GM19238 (cell line): ENCODE measurements at regions not wholly inside any gene's neighbourhood (a gene's known extent, or its start where the extent isn't known, plus 50 kb on each side); places are given as distances from the start of the nearest gene placed in this dataset.

Source experiments
- DNase-seq: peaks from one replicate; pipeline ENCODE4 v3.0.0; 2011; ENCODE audit warnings: low spot score; ENCODE audit not compliant: insufficient read length

GRCh38 chr5:1669276-1670155 is 130.1 kb downstream of the MRPL36 start:
- DNase-seq: no peak

- DNase-seq: no peak
Observed at GRCh38 chr5:1668141-1668721, 131.4 kb downstream of the MRPL36 start.

DNA sequence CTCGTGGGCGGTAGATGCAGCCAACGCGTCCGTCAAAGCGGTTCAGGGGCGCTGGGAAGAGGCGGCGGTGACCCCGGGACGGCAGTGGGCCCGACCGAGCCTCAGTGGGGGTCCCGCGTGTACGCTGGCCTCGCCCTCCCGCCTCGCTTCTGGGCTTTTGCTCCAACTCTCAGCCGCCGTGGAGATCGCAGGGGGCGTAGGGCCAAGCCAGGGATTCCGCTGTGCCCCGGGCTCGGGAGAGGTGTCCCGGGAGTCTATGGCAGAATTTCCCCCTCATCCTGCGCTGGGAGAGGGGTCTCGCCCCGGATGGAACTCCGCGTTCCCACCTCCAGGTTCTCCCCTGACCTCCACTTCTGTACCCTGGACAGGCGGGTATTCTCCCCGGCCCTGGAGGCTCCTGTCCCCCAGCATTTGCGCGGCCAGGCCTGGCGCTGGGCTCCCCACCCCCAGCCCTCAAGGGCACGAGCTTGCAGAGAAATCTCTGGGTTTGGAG is 131.9 kb downstream of the MRPL36 start:
- DNase-seq: no peak

DNA sequence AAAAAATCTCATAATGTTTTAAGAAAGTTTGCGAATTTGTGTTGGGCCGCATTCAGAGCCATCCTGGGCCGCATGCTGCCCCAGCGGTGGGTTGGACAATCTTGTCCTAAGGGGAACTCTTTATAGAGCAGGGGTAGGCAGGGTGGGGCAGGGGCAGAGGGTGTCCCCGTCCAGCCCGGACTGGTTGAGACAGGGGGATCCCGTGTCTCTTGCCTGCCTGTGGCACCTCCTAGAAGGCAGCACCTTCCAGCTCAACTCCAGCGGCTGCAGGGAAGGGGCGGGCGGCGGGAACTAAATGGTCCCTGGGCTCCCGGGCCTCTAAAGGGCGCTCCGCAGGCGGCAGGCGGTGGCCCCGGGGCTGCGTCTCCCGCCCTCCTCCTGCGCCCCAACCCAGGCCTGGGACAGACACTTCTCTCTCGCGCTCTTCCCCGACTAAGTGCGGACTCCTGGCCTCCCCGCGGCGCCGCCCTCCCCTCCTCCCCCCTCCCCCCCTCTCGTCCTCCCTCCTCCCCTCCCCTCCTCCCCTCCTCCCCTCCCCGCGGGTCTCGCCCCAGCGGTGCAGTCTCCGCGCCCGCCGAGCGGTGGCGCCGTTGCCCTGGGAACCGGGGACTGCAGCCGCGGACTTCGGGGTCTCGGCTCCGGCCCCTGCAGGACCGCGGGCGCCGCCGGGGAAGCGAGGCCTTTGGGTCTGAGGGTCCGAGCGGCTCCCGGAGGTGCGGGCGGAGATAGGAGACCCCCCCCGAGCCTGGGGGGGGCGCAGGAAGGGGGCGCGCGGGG is 132.6 kb downstream of the MRPL36 start:
- peak; percentile 54 for DNase-seq

GRCh38 chr5:1666221-1666620 is 133.4 kb downstream of the MRPL36 start:
- no peak for DNase-seq

- DNase-seq: no peak
Observed at GRCh38 chr5:1665803-1666202, 133.8 kb downstream of the MRPL36 start.

GRCh38 chr5:1665231-1665630 is 134.4 kb downstream of the MRPL36 start:
- DNase-seq: no peak

GRCh38 chr5:1663186-1663585 is 136.5 kb downstream of the MRPL36 start:
- DNase-seq: no peak

GRCh38 chr5:1662559-1663085 is 137.0 kb downstream of the MRPL36 start:
- DNase-seq: no peak

DNA sequence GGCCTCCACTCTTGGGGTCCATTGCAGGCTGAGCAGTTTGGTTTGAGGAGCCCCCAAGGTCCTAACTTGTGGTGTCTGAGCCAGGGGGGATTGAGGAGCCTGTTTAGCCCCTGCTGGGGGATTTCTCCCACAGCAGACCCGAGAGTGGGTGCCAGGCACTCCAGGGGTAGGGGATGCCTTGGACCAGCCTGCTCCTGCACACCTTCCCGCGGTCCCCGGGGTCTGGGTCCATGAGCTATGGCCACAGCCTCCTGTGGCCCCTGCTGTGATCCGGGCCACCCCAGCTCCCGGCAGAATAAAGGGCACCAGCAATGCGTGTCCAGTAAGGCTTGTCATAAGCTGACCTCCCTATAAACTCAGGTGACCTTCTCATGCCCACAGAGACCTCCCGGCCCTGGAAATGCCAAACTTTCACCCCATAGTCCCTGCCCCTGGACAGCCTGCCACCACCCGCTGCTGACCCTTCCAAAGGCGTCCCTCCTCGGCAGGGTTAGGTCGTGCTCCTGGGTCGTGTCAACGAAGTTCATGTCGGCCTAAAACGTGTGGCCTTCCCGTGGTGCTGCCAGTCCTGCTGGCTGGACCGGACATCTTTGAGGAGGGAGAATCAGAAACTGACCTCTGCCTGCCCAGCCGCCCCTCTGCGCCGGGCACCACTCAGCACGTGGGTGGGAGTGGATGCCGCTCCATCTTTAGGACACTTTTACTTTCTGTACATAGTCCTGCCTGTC is 137.6 kb downstream of the MRPL36 start:
- DNase-seq: no peak

- no peak for DNase-seq
Observed at GRCh38 chr5:1661311-1661710, 137.6 kb upstream of the LPCAT1 start.

DNA sequence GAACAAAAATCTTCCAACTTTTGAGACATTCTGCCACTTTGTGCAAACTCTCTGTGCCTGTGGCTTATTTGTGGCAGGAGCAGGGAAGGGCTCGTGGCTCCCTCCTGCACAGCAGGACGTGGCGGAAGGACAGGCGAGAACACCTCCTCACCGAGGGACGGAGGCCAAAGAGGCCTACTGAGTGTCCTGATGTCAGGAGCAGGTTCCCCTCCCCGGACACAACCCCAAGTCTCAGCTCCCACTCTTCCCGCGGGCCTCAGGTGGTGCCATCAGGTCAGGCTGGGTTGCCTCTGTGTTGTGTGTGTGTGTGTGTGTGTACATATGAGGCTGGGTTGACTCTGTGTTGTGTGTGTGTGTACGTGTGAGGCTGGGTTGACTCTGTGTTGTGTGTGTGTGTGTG is 136.8 kb upstream of the LPCAT1 start:
- no peak for DNase-seq

DNA sequence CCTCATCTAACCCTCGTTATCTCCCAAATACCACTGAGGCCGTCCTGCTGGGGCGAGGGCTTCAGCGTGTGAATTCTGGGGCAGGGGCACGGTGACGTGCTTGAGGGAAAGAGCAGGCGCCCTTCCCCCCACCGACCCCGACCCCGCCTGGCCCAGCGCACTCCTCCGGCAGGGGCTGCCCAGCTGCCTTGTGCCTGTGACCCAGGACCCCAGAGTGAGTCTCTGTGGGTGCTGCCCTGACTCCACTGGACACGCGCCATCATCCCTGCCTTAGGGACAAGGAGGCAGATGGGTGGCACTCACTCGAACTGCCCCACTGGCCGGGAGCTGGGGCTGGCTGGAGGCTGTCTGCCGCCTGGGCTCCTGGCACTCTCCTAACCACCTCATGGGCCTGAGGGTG is 136.2 kb upstream of the LPCAT1 start:
- no peak for DNase-seq

GRCh38 chr5:1659100-1659981 is 135.6 kb upstream of the LPCAT1 start:
- DNase-seq: no peak

GRCh38 chr5:1658665-1659064 is 134.9 kb upstream of the LPCAT1 start:
- DNase-seq: no peak

GRCh38 chr5:1657161-1657741 is 133.5 kb upstream of the LPCAT1 start:
- DNase-seq: no peak

DNA sequence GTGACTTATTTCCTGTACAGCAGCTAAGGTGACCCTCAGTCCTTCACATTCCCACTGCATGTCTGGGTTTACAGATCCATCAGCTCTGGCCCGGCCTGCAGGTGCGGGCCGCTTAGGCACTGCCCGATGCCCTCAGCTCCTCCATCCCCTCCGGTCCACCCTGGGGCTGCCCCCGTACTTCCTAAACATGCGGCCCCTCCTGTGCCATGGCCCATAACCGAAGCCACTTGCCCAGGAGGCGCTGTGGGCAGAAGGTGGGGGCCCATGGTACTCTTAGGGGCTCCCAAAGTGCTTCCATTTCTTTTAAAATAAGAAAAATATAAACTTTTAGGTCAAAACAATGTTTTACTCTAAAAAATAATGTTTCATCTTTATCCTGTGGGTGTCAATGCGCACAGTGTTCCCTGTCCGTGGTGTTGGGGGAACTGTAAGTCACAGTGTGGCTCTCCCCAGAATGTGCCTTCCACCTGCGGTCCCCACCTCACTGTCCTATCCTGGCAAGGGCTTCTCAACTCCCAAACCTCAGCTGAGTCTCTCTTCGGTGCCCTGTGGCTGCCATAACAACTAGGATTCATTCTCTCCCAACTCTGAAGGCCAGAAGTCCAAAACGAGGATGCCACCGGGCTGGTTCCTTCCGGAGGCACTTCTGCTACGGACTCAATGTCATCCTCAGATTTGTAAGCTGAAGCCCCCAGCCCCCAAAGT is 132.7 kb upstream of the LPCAT1 start:
- DNase-seq: no peak

GRCh38 chr5:1655496-1656270 is 131.9 kb upstream of the LPCAT1 start:
- DNase-seq: no peak
